ENCODE measurements at regions not wholly inside any gene's neighbourhood (a gene's known extent, or its start where the extent isn't known, plus 50 kb on each side); places are given as distances from the start of the nearest gene placed in this dataset.
"Not testable (repeated sequence)": the region's sequence is repeated elsewhere in the genome, so short reads cannot be mapped to it uniquely, and the experiment has no call there.

- not testable (repeated sequence) for DNase-seq
Observed at GRCh38 chr18:12179029-12179428, 75.1 kb upstream of the CIDEA start.

- DNase-seq = not testable (repeated sequence)
Observed at GRCh38 chr18:12179697-12180577, 74.2 kb upstream of the CIDEA start.

GRCh38 chr18:12198797-12199196 is 55.4 kb upstream of the CIDEA start:
- not testable (repeated sequence) for DNase-seq

GRCh38 chr18:12200186-12200585 is 54.0 kb upstream of the CIDEA start:
- peak in 1 of 2 experiments; percentile 11 for DNase-seq

Data from erythroblast (primary cell).